ENCODE measurements at regions not wholly inside any gene's neighbourhood (a gene's known extent, or its start where the extent isn't known, plus 50 kb on each side); places are given as distances from the start of the nearest gene placed in this dataset.

- TF ChIP-seq CTCF (conservative IDR thresholded peaks at IDR 0.05; ENCODE audit: low read depth, low read length) = no peak
- no peak for DNase-seq (ENCODE audit: low read depth)
- H3K4me3 ChIP-seq (ENCODE audit: low read depth, low read length) = no peak overlapping the region
Measured at GRCh38 chr2:7907041-7907440, 774.8 kb upstream of the ID2 start.

- no peak for TF ChIP-seq CTCF (conservative IDR thresholded peaks at IDR 0.05; ENCODE audit: low read depth, low read length)
- no peak for DNase-seq (ENCODE audit: low read depth)
- no peak overlapping the region for H3K4me3 ChIP-seq (ENCODE audit: low read depth, low read length)
Measured at GRCh38 chr2:7910752-7911151, 771.1 kb upstream of the ID2 start.

GRCh38 chr2:7911196-7911595 is 770.7 kb upstream of the ID2 start:
- no peak for TF ChIP-seq CTCF (conservative IDR thresholded peaks at IDR 0.05; ENCODE audit: low read depth, low read length)
- no peak for DNase-seq (ENCODE audit: low read depth)
- H3K4me3 ChIP-seq (ENCODE audit: low read depth, low read length) = no peak overlapping the region

GRCh38 chr2:7913974-7914373 is 767.9 kb upstream of the ID2 start:
- TF ChIP-seq CTCF (conservative IDR thresholded peaks at IDR 0.05; ENCODE audit: low read depth, low read length) = no peak
- no peak overlapping the region for H3K4me3 ChIP-seq (ENCODE audit: low read depth, low read length)
- no peak for DNase-seq (ENCODE audit: low read depth)

GRCh38 chr2:7915302-7916091 is 766.4 kb upstream of the ID2 start:
- no peak for DNase-seq (ENCODE audit: low read depth)
- no peak overlapping the region for H3K4me3 ChIP-seq (ENCODE audit: low read depth, low read length)
- no peak for TF ChIP-seq CTCF (conservative IDR thresholded peaks at IDR 0.05; ENCODE audit: low read depth, low read length)

- TF ChIP-seq CTCF (conservative IDR thresholded peaks at IDR 0.05; ENCODE audit: low read depth, low read length) = no peak
- no peak for DNase-seq (ENCODE audit: low read depth)
- no peak overlapping the region for H3K4me3 ChIP-seq (ENCODE audit: low read depth, low read length)
Measured at GRCh38 chr2:7916670-7917069, 765.2 kb upstream of the ID2 start.

- no peak for TF ChIP-seq CTCF (conservative IDR thresholded peaks at IDR 0.05; ENCODE audit: low read depth, low read length)
- no peak overlapping the region for H3K4me3 ChIP-seq (ENCODE audit: low read depth, low read length)
- no peak for DNase-seq (ENCODE audit: low read depth)
Measured at GRCh38 chr2:7919510-7919909, 762.3 kb upstream of the ID2 start.

Measured in epithelial cell of proximal tubule (primary cell).